Osteocyte (in vitro differentiated cells): ENCODE measurements at regions not wholly inside any gene's neighbourhood (a gene's known extent, or its start where the extent isn't known, plus 50 kb on each side); places are given as distances from the start of the nearest gene placed in this dataset.
"Not testable (repeated sequence)": the region's sequence is repeated elsewhere in the genome, so short reads cannot be mapped to it uniquely, and the experiment has no call there.

Experiments
- DNase-seq: peaks from one replicate; pipeline ENCODE4 v3.0.0; 2021; ENCODE audit warnings: mixed read lengths; ENCODE audit not compliant: unreplicated experiment; ENCODE audit errors: extremely low spot score
- H3K27ac Mint-ChIP-seq: one replicate; pipeline ENCODE4 v1.8.0; 2021; ENCODE audit warnings: mild to moderate bottlenecking, mixed read lengths; ENCODE audit not compliant: unreplicated experiment
- H3K27me3 Mint-ChIP-seq: one replicate; pipeline ENCODE4 v1.8.0; 2021; ENCODE audit warnings: mixed read lengths; ENCODE audit not compliant: unreplicated experiment
- H3K36me3 Mint-ChIP-seq: one replicate; pipeline ENCODE4 v1.8.0; 2021; ENCODE audit warnings: mixed read lengths; ENCODE audit not compliant: unreplicated experiment
- H3K4me1 Mint-ChIP-seq: one replicate; pipeline ENCODE4 v1.8.0; 2021; ENCODE audit warnings: mixed read lengths; ENCODE audit not compliant: unreplicated experiment
- H3K4me3 Mint-ChIP-seq: one replicate; pipeline ENCODE4 v1.8.0; 2021; ENCODE audit warnings: mild to moderate bottlenecking, moderate library complexity, mixed read lengths; ENCODE audit not compliant: unreplicated experiment
- H3K9me3 Mint-ChIP-seq: one replicate; pipeline ENCODE4 v1.8.0; 2021; ENCODE audit warnings: mixed read lengths; ENCODE audit not compliant: unreplicated experiment
- CTCF ChIP-seq: fragments of 200-600 bp; sonication (generic); IDR thresholded peaks from 2 replicates; pipeline ENCODE4 v1.5.0; 2021; ENCODE audit warnings: antibody characterized with exemption, mild to moderate bottlenecking, moderate library complexity

- no peak overlapping the region for H3K4me3 Mint-ChIP-seq
- no peak for TF ChIP-seq CTCF
- H3K9me3 Mint-ChIP-seq, result no peaks in the 10 kb centered on the region
- H3K36me3 Mint-ChIP-seq, result no peaks in the 10 kb centered on the region
- DNase-seq, result no peak
- no peaks in the 10 kb centered on the region for H3K4me1 Mint-ChIP-seq
- H3K27me3 Mint-ChIP-seq, result peaks cover 3% of the 10 kb centered on the region
- no peak overlapping the region for H3K27ac Mint-ChIP-seq
These were observed 366.0 kb downstream of the RAB38 start for GRCh38 chr11:87809256-87809655.

GRCh38 chr11:87804176-87804575 lies 371.1 kb downstream of the RAB38 start:
- H3K36me3 Mint-ChIP-seq, result no peaks in the 10 kb centered on the region
- no peak overlapping the region for H3K27ac Mint-ChIP-seq
- H3K4me1 Mint-ChIP-seq, result no peaks in the 10 kb centered on the region
- H3K9me3 Mint-ChIP-seq, result no peaks in the 10 kb centered on the region
- peaks cover 3% of the 10 kb centered on the region for H3K27me3 Mint-ChIP-seq
- TF ChIP-seq CTCF, result no peak
- DNase-seq, result no peak
- H3K4me3 Mint-ChIP-seq, result no peak overlapping the region

GRCh38 chr11:87803748-87804147 lies 371.5 kb downstream of the RAB38 start:
- no peak for DNase-seq
- H3K4me3 Mint-ChIP-seq, result no peak overlapping the region
- no peaks in the 10 kb centered on the region for H3K4me1 Mint-ChIP-seq
- H3K27ac Mint-ChIP-seq, result no peak overlapping the region
- peaks cover 3% of the 10 kb centered on the region for H3K27me3 Mint-ChIP-seq
- no peak for TF ChIP-seq CTCF
- no peaks in the 10 kb centered on the region for H3K36me3 Mint-ChIP-seq
- H3K9me3 Mint-ChIP-seq, result no peaks in the 10 kb centered on the region

GRCh38 chr11:87784862-87785261 lies 390.4 kb downstream of the RAB38 start:
- not testable (repeated sequence) for DNase-seq, H3K9me3 Mint-ChIP-seq, H3K36me3 Mint-ChIP-seq, H3K4me3 Mint-ChIP-seq, H3K27me3 Mint-ChIP-seq, H3K27ac Mint-ChIP-seq, H3K4me1 Mint-ChIP-seq

GRCh38 chr11:87780068-87780413 lies 395.2 kb downstream of the RAB38 start:
- TF ChIP-seq CTCF, result no peak
- Mint-ChIP-seq H3K27me3 (no peaks in the 10 kb centered on the region), H3K4me3 (no peak overlapping the region), H3K27ac (no peak overlapping the region), H3K4me1 (no peaks in the 10 kb centered on the region), H3K9me3 (no peaks in the 10 kb centered on the region), H3K36me3 (no peaks in the 10 kb centered on the region)
- DNase-seq, result no peak

GRCh38 chr11:87779276-87780067 lies 395.8 kb downstream of the RAB38 start:
- H3K36me3 Mint-ChIP-seq, result no peaks in the 10 kb centered on the region
- no peaks in the 10 kb centered on the region for H3K27me3 Mint-ChIP-seq
- no peaks in the 10 kb centered on the region for H3K9me3 Mint-ChIP-seq
- no peak overlapping the region for H3K4me3 Mint-ChIP-seq
- TF ChIP-seq CTCF, result no peak
- no peak overlapping the region for H3K27ac Mint-ChIP-seq
- H3K4me1 Mint-ChIP-seq, result no peaks in the 10 kb centered on the region
- no peak for DNase-seq
